NT2/D1 (cell line): ENCODE measurements at regions not wholly inside any gene's neighbourhood (a gene's known extent, or its start where the extent isn't known, plus 50 kb on each side); places are given as distances from the start of the nearest gene placed in this dataset.

Experiments
- YY1 ChIP-seq: IDR thresholded peaks from 2 replicates; pipeline ENCODE4 v1.6.1; 2011; ENCODE audit not compliant: insufficient read length, insufficient read depth
- ZNF274 ChIP-seq: IDR thresholded peaks from 2 replicates; pipeline ENCODE4 v1.6.1; 2011; ENCODE audit warnings: mild to moderate bottlenecking, low read depth, low read length

DNA sequence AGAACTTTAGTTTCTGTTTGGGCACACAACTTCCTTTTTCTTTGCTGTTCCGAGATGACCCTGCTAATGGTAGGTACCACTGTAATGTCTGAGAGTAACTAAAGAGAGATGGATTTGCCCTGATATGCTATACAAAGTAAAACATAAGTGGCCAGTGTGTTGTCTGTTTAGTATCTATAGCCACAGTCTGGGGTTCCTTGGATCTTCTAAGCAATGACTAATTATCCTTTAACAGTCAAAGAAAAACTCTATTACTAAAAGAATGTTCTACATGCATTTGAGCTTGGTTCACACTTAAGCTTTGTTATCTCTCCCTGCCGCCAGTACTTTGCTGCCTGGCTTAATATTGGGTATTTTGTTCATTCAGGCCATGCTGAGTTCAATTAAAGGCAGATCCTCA, 1051.9 kb upstream of the FLRT2 start:
- TF ChIP-seq YY1, result no peak
- TF ChIP-seq ZNF274, result no peak
